ENCODE measurements at regions not wholly inside any gene's neighbourhood (a gene's known extent, or its start where the extent isn't known, plus 50 kb on each side); places are given as distances from the start of the nearest gene placed in this dataset.

- TF ChIP-seq CTCF (IDR thresholded peaks at IDR 0.05; ENCODE audit: borderline replicate concordance, insufficient read depth, low read depth, low read length): no peak
- no peak overlapping the region for H3K4me3 ChIP-seq (ENCODE audit: low read depth, low read length)
These were observed 292.4 kb downstream of the PLPP3 start for GRCh38 chr1:56286956-56287355.

- no peak for TF ChIP-seq CTCF (IDR thresholded peaks at IDR 0.05; ENCODE audit: borderline replicate concordance, insufficient read depth, low read depth, low read length)
- no peak overlapping the region for H3K4me3 ChIP-seq (ENCODE audit: low read depth, low read length)
These were observed 292.9 kb downstream of the PLPP3 start for GRCh38 chr1:56286506-56286905.

GRCh38 chr1:56285554-56286402 is 293.6 kb downstream of the PLPP3 start:
- no peak for TF ChIP-seq CTCF (IDR thresholded peaks at IDR 0.05; ENCODE audit: borderline replicate concordance, insufficient read depth, low read depth, low read length)
- no peak overlapping the region for H3K4me3 ChIP-seq (ENCODE audit: low read depth, low read length)

GRCh38 chr1:56284928-56285327 is 294.4 kb downstream of the PLPP3 start:
- TF ChIP-seq CTCF (IDR thresholded peaks at IDR 0.05; ENCODE audit: borderline replicate concordance, insufficient read depth, low read depth, low read length): no peak
- no peak overlapping the region for H3K4me3 ChIP-seq (ENCODE audit: low read depth, low read length)

- no peak for TF ChIP-seq CTCF (IDR thresholded peaks at IDR 0.05; ENCODE audit: borderline replicate concordance, insufficient read depth, low read depth, low read length)
- H3K4me3 ChIP-seq (ENCODE audit: low read depth, low read length): no peak overlapping the region
These were observed 301.3 kb downstream of the PLPP3 start for GRCh38 chr1:56278061-56278460.

GRCh38 chr1:56268519-56269140 is 310.7 kb downstream of the PLPP3 start:
- H3K4me3 ChIP-seq (ENCODE audit: low read depth, low read length): no peak overlapping the region
- no peak for TF ChIP-seq CTCF (IDR thresholded peaks at IDR 0.05; ENCODE audit: borderline replicate concordance, insufficient read depth, low read depth, low read length)

GRCh38 chr1:56267611-56268010 is 311.8 kb downstream of the PLPP3 start:
- TF ChIP-seq CTCF (IDR thresholded peaks at IDR 0.05; ENCODE audit: borderline replicate concordance, insufficient read depth, low read depth, low read length): no peak
- no peak overlapping the region for H3K4me3 ChIP-seq (ENCODE audit: low read depth, low read length)

Data from GM12875 (cell line).